ENCODE measurements at regions not wholly inside any gene's neighbourhood (a gene's known extent, or its start where the extent isn't known, plus 50 kb on each side); places are given as distances from the start of the nearest gene placed in this dataset.

- no peaks in the 10 kb centered on the region for H3K36me3 ChIP-seq (ENCODE audit: control insufficient read depth in 4 of 4, insufficient read depth in 4 of 4, low read length in 3 of 4)
- no peaks in the 10 kb centered on the region for H3K9me3 ChIP-seq (ENCODE audit: control extremely low read depth in 1 of 5, control insufficient read depth in 4 of 5, insufficient read depth in 2 of 5, low read depth in 1 of 5, low read length in 4 of 5)
- no peak overlapping the region for H3K27ac ChIP-seq (ENCODE audit: insufficient read depth in 1 of 2, low read depth in 1 of 2, low read length in 2 of 2, poor library complexity in 1 of 2, severe bottlenecking in 2 of 2)
- peak; percentile 64 to 85 (median 82) for DNase-seq
- POLR2A ChIA-PET, result no interaction called here
- H3K4me3 ChIP-seq (ENCODE audit: control insufficient read depth in 1 of 7, extremely low read depth in 1 of 7, insufficient read depth in 4 of 7, low read depth in 2 of 7, low read length in 6 of 7), result no peak overlapping the region
- peaks cover 2 to 17% (median 12%) of the 10 kb centered on the region in 5 experiments for H3K27me3 ChIP-seq (replicated peaks in 2 of 5; ENCODE audit: control insufficient read depth in 4 of 5, insufficient read depth in 5 of 5, low read length in 4 of 5)
- no CpG with 5 or more reads among the region's 2 CpGs for WGBS (ENCODE audit: insufficient coverage)
- no peaks in the 10 kb centered on the region for H3K4me1 ChIP-seq (ENCODE audit: control extremely low read depth in 1 of 4, control insufficient read depth in 4 of 4, insufficient read depth in 4 of 4, low read length in 3 of 4)
- CTCF ChIA-PET, result interaction anchor here (0.8 to 2.5 kb wide), 10 partner anchors 11 to 1032 kb away, joined by 3 to 12 read pairs (median 3); no protein-coding TSS in a partner anchor
These were observed 138.2 kb downstream of the ZNF326 start for GRCh38 chr1:90133133-90133532.

- H3K27ac ChIP-seq (ENCODE audit: insufficient read depth in 1 of 2, low read depth in 1 of 2, low read length in 2 of 2, poor library complexity in 1 of 2, severe bottlenecking in 2 of 2), result no peak overlapping the region
- no peaks in the 10 kb centered on the region for H3K4me1 ChIP-seq (ENCODE audit: control extremely low read depth in 1 of 4, control insufficient read depth in 4 of 4, insufficient read depth in 4 of 4, low read length in 3 of 4)
- H3K27me3 ChIP-seq (replicated peaks in 2 of 5; ENCODE audit: control insufficient read depth in 4 of 5, insufficient read depth in 5 of 5, low read length in 4 of 5), result peaks cover 2 to 17% (median 13%) of the 10 kb centered on the region in 5 experiments
- H3K4me3 ChIP-seq (ENCODE audit: control insufficient read depth in 1 of 7, extremely low read depth in 1 of 7, insufficient read depth in 4 of 7, low read depth in 2 of 7, low read length in 6 of 7), result no peak overlapping the region
- peak in 1 of 3 donors; percentile 6 for DNase-seq
- no peaks in the 10 kb centered on the region for H3K36me3 ChIP-seq (ENCODE audit: control insufficient read depth in 4 of 4, insufficient read depth in 4 of 4, low read length in 3 of 4)
- POLR2A ChIA-PET, result no interaction called here
- 75% methylated on average over 1 of the region's 1 CpG for WGBS (ENCODE audit: insufficient coverage)
- H3K9me3 ChIP-seq (ENCODE audit: control extremely low read depth in 1 of 5, control insufficient read depth in 4 of 5, insufficient read depth in 2 of 5, low read depth in 1 of 5, low read length in 4 of 5), result no peaks in the 10 kb centered on the region
- CTCF ChIA-PET, result interaction anchor here (0.6 to 2.5 kb wide), 8 partner anchors 11 to 607 kb away, joined by 3 to 12 read pairs (median 3); no protein-coding TSS in a partner anchor
These were observed 137.4 kb downstream of the ZNF326 start for GRCh38 chr1:90132306-90132705.

GRCh38 chr1:90127288-90127953, 132.5 kb downstream of the ZNF326 start:
- Histone ChIP-seq H3K4me3 (ENCODE audit: control insufficient read depth in 1 of 7, extremely low read depth in 1 of 7, insufficient read depth in 4 of 7, low read depth in 2 of 7, low read length in 6 of 7) (no peak overlapping the region), H3K36me3 (ENCODE audit: control insufficient read depth in 4 of 4, insufficient read depth in 4 of 4, low read length in 3 of 4) (no peaks in the 10 kb centered on the region), H3K27me3 (replicated peaks in 2 of 5; ENCODE audit: control insufficient read depth in 4 of 5, insufficient read depth in 5 of 5, low read length in 4 of 5) (peaks cover 2 to 17% (median 10%) of the 10 kb centered on the region in 5 experiments), H3K9me3 (ENCODE audit: control extremely low read depth in 1 of 5, control insufficient read depth in 4 of 5, insufficient read depth in 2 of 5, low read depth in 1 of 5, low read length in 4 of 5) (no peaks in the 10 kb centered on the region), H3K27ac (ENCODE audit: insufficient read depth in 1 of 2, low read depth in 1 of 2, low read length in 2 of 2, poor library complexity in 1 of 2, severe bottlenecking in 2 of 2) (no peak overlapping the region), H3K4me1 (ENCODE audit: control extremely low read depth in 1 of 4, control insufficient read depth in 4 of 4, insufficient read depth in 4 of 4, low read length in 3 of 4) (no peaks in the 10 kb centered on the region)
- no peak for DNase-seq
- no CpG with 5 or more reads among the region's 1 CpG for WGBS (ENCODE audit: insufficient coverage)
- ChIA-PET CTCF (no interaction called here), POLR2A (no interaction called here)

- H3K9me3 ChIP-seq (ENCODE audit: control extremely low read depth in 1 of 5, control insufficient read depth in 4 of 5, insufficient read depth in 2 of 5, low read depth in 1 of 5, low read length in 4 of 5), result no peaks in the 10 kb centered on the region
- POLR2A ChIA-PET, result no interaction called here
- no peak overlapping the region for H3K4me3 ChIP-seq (ENCODE audit: control insufficient read depth in 1 of 7, extremely low read depth in 1 of 7, insufficient read depth in 4 of 7, low read depth in 2 of 7, low read length in 6 of 7)
- H3K27ac ChIP-seq (ENCODE audit: insufficient read depth in 1 of 2, low read depth in 1 of 2, low read length in 2 of 2, poor library complexity in 1 of 2, severe bottlenecking in 2 of 2), result no peak overlapping the region
- CTCF ChIA-PET, result no interaction called here
- no peaks in the 10 kb centered on the region for H3K36me3 ChIP-seq (ENCODE audit: control insufficient read depth in 4 of 4, insufficient read depth in 4 of 4, low read length in 3 of 4)
- no peaks in the 10 kb centered on the region for H3K4me1 ChIP-seq (ENCODE audit: control extremely low read depth in 1 of 4, control insufficient read depth in 4 of 4, insufficient read depth in 4 of 4, low read length in 3 of 4)
- peaks cover 2 to 17% (median 7%) of the 10 kb centered on the region in 5 experiments for H3K27me3 ChIP-seq (replicated peaks in 2 of 5; ENCODE audit: control insufficient read depth in 4 of 5, insufficient read depth in 5 of 5, low read length in 4 of 5)
- DNase-seq, result no peak
- WGBS (ENCODE audit: insufficient coverage), result 80% methylated on average over 3 of the region's 5 CpGs
These were observed 131.9 kb downstream of the ZNF326 start for GRCh38 chr1:90126834-90127233.

DNA sequence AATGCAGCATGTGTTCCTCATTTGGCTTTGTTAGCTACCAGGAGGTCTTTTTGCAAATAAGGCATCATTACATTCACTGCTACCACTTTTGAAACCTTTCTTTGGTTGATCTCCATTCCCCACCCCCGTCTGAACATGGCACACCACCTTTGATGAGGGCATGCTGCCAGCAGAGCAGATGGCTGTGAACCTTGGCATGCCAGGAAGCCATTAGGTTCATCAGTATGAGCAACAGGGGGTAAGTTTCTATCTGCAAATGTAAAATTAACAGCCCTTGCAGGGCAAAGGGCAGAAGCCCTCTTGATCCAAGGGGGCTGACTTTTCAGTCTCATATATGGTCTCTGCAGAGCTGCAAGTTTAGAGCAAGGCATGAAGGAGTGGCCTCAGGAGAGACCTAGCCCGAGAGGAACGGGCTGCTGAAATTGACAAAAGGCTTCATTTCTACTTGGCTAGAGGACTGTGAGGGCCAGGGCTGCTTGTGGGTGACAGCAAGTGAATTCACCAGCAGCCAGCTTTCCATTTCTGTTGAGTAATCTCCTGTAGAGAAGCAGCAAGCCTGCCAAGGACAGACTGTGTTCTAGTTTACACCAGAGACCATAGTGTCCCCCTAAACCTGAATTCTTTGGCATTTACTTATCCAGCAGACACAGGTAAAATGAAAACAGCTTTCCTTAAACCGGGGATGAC, 127.9 kb downstream of the ZNF326 start:
- CTCF ChIA-PET, result no interaction called here
- Histone ChIP-seq H3K4me3 (ENCODE audit: control insufficient read depth in 1 of 7, extremely low read depth in 1 of 7, insufficient read depth in 4 of 7, low read depth in 2 of 7, low read length in 6 of 7) (no peak overlapping the region), H3K4me1 (ENCODE audit: control extremely low read depth in 1 of 4, control insufficient read depth in 4 of 4, insufficient read depth in 4 of 4, low read length in 3 of 4) (no peaks in the 10 kb centered on the region), H3K27me3 (replicated peaks in 2 of 5; ENCODE audit: control insufficient read depth in 4 of 5, insufficient read depth in 5 of 5, low read length in 4 of 5) (peaks cover 0 to 12% (median 4%) of the 10 kb centered on the region in 5 experiments), H3K36me3 (ENCODE audit: control insufficient read depth in 4 of 4, insufficient read depth in 4 of 4, low read length in 3 of 4) (no peaks in the 10 kb centered on the region), H3K9me3 (ENCODE audit: control extremely low read depth in 1 of 5, control insufficient read depth in 4 of 5, insufficient read depth in 2 of 5, low read depth in 1 of 5, low read length in 4 of 5) (peaks cover 0 to 4% (median 0%) of the 10 kb centered on the region in 5 experiments), H3K27ac (ENCODE audit: insufficient read depth in 1 of 2, low read depth in 1 of 2, low read length in 2 of 2, poor library complexity in 1 of 2, severe bottlenecking in 2 of 2) (no peak overlapping the region)
- no peak for DNase-seq
- 100% methylated on average over 3 of the region's 4 CpGs for WGBS (ENCODE audit: insufficient coverage)
- POLR2A ChIA-PET, result no interaction called here

DNA sequence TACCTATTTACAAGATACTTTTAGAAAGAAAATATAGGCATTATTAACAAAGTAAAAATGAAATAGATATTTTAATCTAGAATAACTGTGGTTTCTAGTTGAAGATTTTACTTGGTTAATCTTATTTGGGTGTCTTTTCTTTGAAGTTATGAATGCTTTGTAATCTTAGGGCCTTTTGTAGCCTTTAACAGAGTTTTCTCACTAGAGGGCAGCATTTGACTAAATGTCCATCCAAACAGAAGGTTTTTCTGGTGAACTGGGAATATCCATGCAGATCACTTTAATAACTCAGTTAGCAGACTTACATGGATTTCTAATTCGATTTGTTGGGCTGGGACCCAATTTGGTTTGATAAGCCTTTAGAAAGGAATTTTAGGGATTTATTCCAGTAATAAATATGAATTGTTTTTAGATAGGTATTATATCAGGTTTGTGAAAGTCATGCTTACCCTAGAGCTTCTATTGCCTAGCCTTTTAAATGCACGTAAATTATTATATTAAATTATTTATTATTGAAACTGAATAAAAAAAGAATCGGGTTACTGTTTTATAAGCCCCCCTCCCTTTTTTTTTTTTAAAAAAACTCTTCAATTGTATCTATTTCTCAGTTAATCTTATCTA, 119.7 kb downstream of the ZNF326 start:
- 0% methylated on average over 1 of the region's 3 CpGs for WGBS (ENCODE audit: insufficient coverage)
- Histone ChIP-seq H3K4me3 (ENCODE audit: control insufficient read depth in 1 of 7, extremely low read depth in 1 of 7, insufficient read depth in 4 of 7, low read depth in 2 of 7, low read length in 6 of 7) (no peak overlapping the region), H3K4me1 (ENCODE audit: control extremely low read depth in 1 of 4, control insufficient read depth in 4 of 4, insufficient read depth in 4 of 4, low read length in 3 of 4) (no peaks in the 10 kb centered on the region), H3K9me3 (ENCODE audit: control extremely low read depth in 1 of 5, control insufficient read depth in 4 of 5, insufficient read depth in 2 of 5, low read depth in 1 of 5, low read length in 4 of 5) (no peaks in the 10 kb centered on the region), H3K36me3 (ENCODE audit: control insufficient read depth in 4 of 4, insufficient read depth in 4 of 4, low read length in 3 of 4) (no peaks in the 10 kb centered on the region), H3K27me3 (replicated peaks in 2 of 5; ENCODE audit: control insufficient read depth in 4 of 5, insufficient read depth in 5 of 5, low read length in 4 of 5) (peaks cover 0 to 38% (median 10%) of the 10 kb centered on the region in 5 experiments), H3K27ac (ENCODE audit: insufficient read depth in 1 of 2, low read depth in 1 of 2, low read length in 2 of 2, poor library complexity in 1 of 2, severe bottlenecking in 2 of 2) (no peak overlapping the region)
- CTCF ChIA-PET, result interaction anchor here (0.7 to 1.6 kb wide), 2 partner anchors 1052 to 1145 kb away, joined by 3 to 4 read pairs; no protein-coding TSS in a partner anchor
- POLR2A ChIA-PET, result interaction anchor here (0.7 kb wide), 1 partner anchor 1326 kb away, joined by 4 read pairs; no protein-coding TSS in a partner anchor
- peak; percentile 38 to 66 (median 54) for DNase-seq
